IMR-90 (cell line): ENCODE measurements at regions not wholly inside any gene's neighbourhood (a gene's known extent, or its start where the extent isn't known, plus 50 kb on each side); places are given as distances from the start of the nearest gene placed in this dataset.

Experiments used
- ATAC-seq: fragments of 200-7000 bp; cut with Tn5 transposase; 2 replicates; pipeline ENCODE4 v1.9.1; 2020; ENCODE audit warnings: low read depth, mild to moderate bottlenecking, moderate library complexity
- BruUV-seq: library from RNA; stranded (reverse); fragments of 400-500 nt; replicated peaks from 2 replicates; lab custom pipeline; 2021; lab: Mats Ljungman, UMichigan
- CTCF ChIA-PET: fragments of 300-600 bp; formaldehyde crosslinking; extraction: SDS; loops from one replicate; lab custom pipeline; 2021; ENCODE audit warnings: antibody characterized with exemption; lab: Yijun Ruan, JAX
- POLR2A ChIA-PET: fragments of 300-600 bp; sonication (Branson Sonifier 250); formaldehyde crosslinking; loops from one replicate; lab custom pipeline; 2022; ENCODE audit warnings: antibody characterized with exemption; ENCODE audit not compliant: unreplicated experiment; lab: Charles Lee
- DNase-seq: peaks from one replicate; pipeline ENCODE4 v3.0.0; 2013
- H2AFZ ChIP-seq: replicated peaks from 2 replicates; pipeline ENCODE3; 2013; ENCODE audit warnings: low read length, mild to moderate bottlenecking; ENCODE audit not compliant: poor library complexity
- H2AK5ac ChIP-seq: 2 replicates; pipeline ENCODE4 v1.6.1; 2013; ENCODE audit warnings: low read depth, low read length, inconsistent platforms
- H2AK9ac ChIP-seq: replicated peaks from 2 replicates; pipeline ENCODE3; 2013; ENCODE audit warnings: mild to moderate bottlenecking, low read depth, low read length, moderate library complexity; ENCODE audit not compliant: poor library complexity
- H2BK120ac ChIP-seq: 2 replicates; pipeline ENCODE4 v1.6.1; 2013; ENCODE audit warnings: low read depth, low read length, inconsistent platforms
- H2BK15ac ChIP-seq: 3 replicates; pipeline ENCODE4 v1.6.1; 2013; ENCODE audit warnings: low read depth, low read length, inconsistent platforms
- H2BK20ac ChIP-seq: 2 replicates; pipeline ENCODE4 v1.6.1; 2013; ENCODE audit warnings: low read depth, mild to moderate bottlenecking, inconsistent platforms, low read length, moderate library complexity
- H2BK5ac ChIP-seq: 2 replicates; pipeline ENCODE4 v1.6.1; 2013; ENCODE audit warnings: mild to moderate bottlenecking, low read depth, low read length, inconsistent platforms; ENCODE audit not compliant: poor library complexity, severe bottlenecking
- H3K14ac ChIP-seq: replicated peaks from 2 replicates; pipeline ENCODE4 v1.6.1; 2013; ENCODE audit warnings: low read depth, low read length, inconsistent platforms
- H3K18ac ChIP-seq: 2 replicates; pipeline ENCODE4 v1.6.1; 2013; ENCODE audit warnings: low read depth, low read length, control low read depth
- H3K23ac ChIP-seq: 2 replicates; pipeline ENCODE4 v1.6.1; 2013; ENCODE audit warnings: low read depth, low read length, inconsistent platforms
- H3K27ac ChIP-seq: 2 replicates; pipeline ENCODE4 v1.5.1; 2013; ENCODE audit warnings: mild to moderate bottlenecking, control low read depth, low read length; ENCODE audit not compliant: insufficient read depth
- H3K27me3 ChIP-seq: 2 replicates; pipeline ENCODE4 v1.6.1; 2013; ENCODE audit warnings: low read length; ENCODE audit not compliant: control insufficient read depth, insufficient read depth
- H3K36me3 ChIP-seq: 2 replicates; pipeline ENCODE4 v1.6.1; 2013; ENCODE audit warnings: low read length, mixed read lengths; ENCODE audit not compliant: control insufficient read depth, insufficient read depth
- H3K4ac ChIP-seq: 2 replicates; pipeline ENCODE4 v1.6.1; 2013; ENCODE audit warnings: low read depth, low read length, inconsistent platforms
- H3K4me1 ChIP-seq: 2 replicates; pipeline ENCODE4 v1.6.1; 2013; ENCODE audit warnings: low read length, mixed read lengths; ENCODE audit not compliant: control insufficient read depth, insufficient read depth
- H3K4me2 ChIP-seq: 2 replicates; pipeline ENCODE4 v1.6.1; 2013; ENCODE audit warnings: low read depth, mild to moderate bottlenecking, control low read depth, low read length, moderate library complexity
- H3K4me3 ChIP-seq: 2 replicates; pipeline ENCODE4 v1.5.1; 2013; ENCODE audit warnings: low read depth, mild to moderate bottlenecking, control low read depth, low read length, moderate library complexity; ENCODE audit not compliant: insufficient read depth
- H3K56ac ChIP-seq: 2 replicates; pipeline ENCODE4 v1.6.1; 2013; ENCODE audit warnings: low read length, inconsistent platforms; ENCODE audit not compliant: insufficient read depth; ENCODE audit errors: extremely low read depth
- H3K79me1 ChIP-seq, 2 experiments: 2 replicates each; pipeline ENCODE4 v1.6.1; 2013; ENCODE audit warnings: low read length in 2 of 2, inconsistent platforms in 1 of 2, low read depth in 1 of 2
- H3K9ac ChIP-seq: 2 replicates; pipeline ENCODE4 v1.6.1; 2013; ENCODE audit warnings: low read depth, low read length, control low read depth
- H3K9me1 ChIP-seq: 2 replicates; pipeline ENCODE4 v1.6.1; 2013; ENCODE audit warnings: low read length, inconsistent platforms; ENCODE audit not compliant: insufficient read depth
- H3K9me3 ChIP-seq: 2 replicates; pipeline ENCODE4 v1.6.1; 2013; ENCODE audit warnings: low read length; ENCODE audit not compliant: control insufficient read depth, insufficient read depth
- H4K20me1 ChIP-seq: 2 replicates; pipeline ENCODE4 v1.6.1; 2013; ENCODE audit warnings: low read length, inconsistent platforms; ENCODE audit not compliant: insufficient read depth
- H4K5ac ChIP-seq: 2 replicates; pipeline ENCODE4 v1.6.1; 2013; ENCODE audit warnings: mild to moderate bottlenecking, low read depth, low read length, control low read depth
- H4K8ac ChIP-seq, 2 experiments: 2 replicates each; pipeline ENCODE4 v1.6.1; 2013; ENCODE audit warnings: low read depth in 2 of 2, low read length in 2 of 2, control low read depth in 1 of 2, inconsistent platforms in 1 of 2
- H4K91ac ChIP-seq: 2 replicates; pipeline ENCODE4 v1.6.1; 2013; ENCODE audit warnings: low read depth, low read length, inconsistent platforms; ENCODE audit not compliant: insufficient read depth
- BHLHE40 ChIP-seq: fragments of 150-350 bp; IDR thresholded peaks from 2 replicates; pipeline ENCODE4 v1.6.1; 2016; ENCODE audit warnings: mild to moderate bottlenecking, low read depth, low read length
- CEBPB ChIP-seq: IDR thresholded peaks from 2 replicates; pipeline ENCODE4 v1.6.1; 2012; ENCODE audit warnings: low read depth, low read length, improper control_type of control experiment
- CHD1 ChIP-seq: IDR thresholded peaks from 2 replicates; pipeline ENCODE4 v1.6.1; 2012; ENCODE audit warnings: low read depth, low read length, improper control_type of control experiment
- FOS ChIP-seq: fragments of 150-350 bp; IDR thresholded peaks from 2 replicates; pipeline ENCODE4 v1.6.1; 2016; ENCODE audit warnings: low read depth, low read length
- MAFK ChIP-seq: IDR thresholded peaks from 2 replicates; pipeline ENCODE4 v1.6.1; 2012; ENCODE audit warnings: low read depth, low read length, improper control_type of control experiment
- MAZ ChIP-seq: IDR thresholded peaks from 2 replicates; pipeline ENCODE4 v1.6.1; 2012; ENCODE audit warnings: low read depth, mild to moderate bottlenecking, low read length, improper control_type of control experiment, moderate library complexity, borderline replicate concordance
- MXI1 ChIP-seq: IDR thresholded peaks from 2 replicates; pipeline ENCODE4 v1.6.1; 2012; ENCODE audit warnings: low read depth, mild to moderate bottlenecking, low read length, moderate library complexity, borderline replicate concordance
- NFE2L2 ChIP-seq: fragments of 150-350 bp; IDR thresholded peaks from 2 replicates; pipeline ENCODE4 v1.6.1; 2016; ENCODE audit warnings: low read depth, mild to moderate bottlenecking, low read length
- POLR2A ChIP-seq: IDR thresholded peaks from 2 replicates; pipeline ENCODE4 v1.6.1; 2012; ENCODE audit warnings: mild to moderate bottlenecking, low read depth, low read length
- RAD21 ChIP-seq: IDR thresholded peaks from 2 replicates; pipeline ENCODE4 v1.6.1; 2012; ENCODE audit warnings: low read length, improper control_type of control experiment
- RCOR1 ChIP-seq: IDR thresholded peaks from 2 replicates; pipeline ENCODE4 v1.6.1; 2012; ENCODE audit warnings: mild to moderate bottlenecking, low read length, improper control_type of control experiment; ENCODE audit not compliant: insufficient replicate concordance
- RFX5 ChIP-seq: IDR thresholded peaks from 2 replicates; pipeline ENCODE4 v1.8.0; 2012; ENCODE audit warnings: low read depth, mild to moderate bottlenecking, low read length, moderate library complexity
- SMC3 ChIP-seq: fragments of 150-350 bp; IDR thresholded peaks from 2 replicates; pipeline ENCODE4 v1.6.1; 2016; ENCODE audit warnings: low read depth, mild to moderate bottlenecking, antibody characterized with exemption, low read length, moderate library complexity
- WGBS, 2 experiments: methylation state at CpG; one replicate each; pipeline versions ENCODE4 v1.1.5 to v1.1.7; 2013; ENCODE audit warnings: missing lambda C conversion rate in 2 of 2; ENCODE audit not compliant: insufficient read length in 1 of 2; ENCODE audit errors: extremely low coverage in 2 of 2; 5-methylcytosine and 5-hydroxymethylcytosine counted together
- dilution Hi-C: fragments of 300-500 bp; cut with HindIII; formaldehyde crosslinking; loops from one replicate; pipeline ENCODE4 v1.14.3; 2018; ENCODE audit warnings: low sequenced_read_pairs; ENCODE audit not compliant: unreplicated experiment
- in situ Hi-C: fragments of 300-500 bp; cut with MboI; formaldehyde crosslinking; loops from 3 replicates; pipeline ENCODE4 v1.14.3; 2019; ENCODE audit warnings: low sequenced_read_pairs, inconsistent platforms, mixed read lengths
- intact Hi-C: fragments of 100-400 bp; cut with micrococcal nuclease; formaldehyde crosslinking; loops from 2 replicates; pipeline ENCODE4 v1.10.0; 2022
- TF ChIP-seq, protein P1 (sequence below): conservative IDR thresholded peaks from 2 replicates; pipeline ENCODE4 v1.5.1; 2012; ENCODE audit warnings: mild to moderate bottlenecking, low read depth, low read length, improper control_type of control experiment
- TF ChIP-seq, protein P2 (sequence below): fragments of 150-350 bp; IDR thresholded peaks from 2 replicates; pipeline ENCODE4 v1.6.1; 2016; ENCODE audit warnings: low read depth, mild to moderate bottlenecking, low read length, moderate library complexity, borderline replicate concordance
- TF ChIP-seq, protein P3 (sequence below): fragments of 150-350 bp; IDR thresholded peaks from 2 replicates; pipeline ENCODE4 v1.6.1; 2017; ENCODE audit warnings: mild to moderate bottlenecking, antibody characterized with exemption, low read length, low read depth

DNA sequence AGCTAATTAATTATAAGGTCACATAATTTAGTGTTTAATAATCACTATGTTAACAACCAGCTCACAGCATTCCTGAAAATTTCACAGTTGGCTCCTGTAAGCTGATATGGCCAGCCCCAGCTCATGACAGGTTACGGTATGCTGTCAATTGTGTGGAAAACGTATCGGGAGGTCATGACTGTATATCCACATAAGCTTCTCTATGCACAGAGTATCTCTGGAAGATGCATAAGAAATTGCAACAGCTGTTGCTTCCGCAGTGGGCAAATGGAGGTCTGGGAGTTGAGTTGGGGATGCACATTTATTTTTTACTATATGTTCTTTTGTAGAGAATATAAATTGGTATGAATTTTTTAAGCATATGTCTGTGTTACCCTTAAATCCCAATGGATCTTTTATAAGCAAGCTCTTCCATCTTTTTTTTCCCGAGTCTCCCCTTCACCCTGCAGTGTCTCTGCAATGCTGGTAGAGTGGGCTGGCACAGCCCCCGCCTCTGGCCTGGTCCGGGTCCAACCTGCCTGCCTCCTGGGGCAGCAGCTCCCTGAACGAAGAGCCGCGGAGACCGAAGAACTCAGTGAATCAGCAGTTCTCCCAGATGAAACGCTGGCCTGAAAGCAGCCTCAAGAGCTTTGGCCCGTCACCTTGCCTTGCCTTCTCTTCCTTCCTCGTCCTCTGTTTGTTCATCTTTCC is 139.9 kb upstream of the CDYL start:
- Histone ChIP-seq H2AFZ (no peak overlapping the region), H3K14ac (no peak overlapping the region), H3K27me3 (no peaks in the 10 kb centered on the region), H3K4ac (no peak overlapping the region; the same call in 1 of the 2 replicates), H2BK5ac (no peak overlapping the region), H3K36me3 (no peaks in the 10 kb centered on the region), H2BK15ac (no peak overlapping the region), H2AK5ac (no peak overlapping the region), H3K56ac (no peak overlapping the region), H3K23ac (no peak overlapping the region), H3K79me1 (no peaks in the 10 kb centered on the region), H4K91ac (no peak overlapping the region), H4K5ac (no peak overlapping the region), H2BK120ac (no peak overlapping the region), H3K9ac (no peak overlapping the region), H3K4me3 (no peak overlapping the region), H3K4me2 (no peak overlapping the region), H2AK9ac (no peak overlapping the region), H3K4me1 (0 out of 2 replicates have a peak, but pooled peaks cover 1% of the 10 kb centered on the region), H3K27ac (no peak overlapping the region), H3K18ac (no peak overlapping the region), H3K9me3 (peaks cover 4% of the 10 kb centered on the region; the same call in 1 of the 2 replicates), H3K9me1 (no peaks in the 10 kb centered on the region; the same call in none of the 2 replicates), H4K8ac (no peak overlapping the region), H4K20me1 (no peaks in the 10 kb centered on the region), H2BK20ac (no peak overlapping the region)
- CTCF ChIA-PET = no interaction called here
- TF ChIP-seq MXI1 = no peak
- no peak for TF ChIP-seq MAFK
- no peak for TF ChIP-seq RCOR1
- TF ChIP-seq CHD1 = no peak
- TF ChIP-seq MAZ = no peak
- TF ChIP-seq RFX5 = no peak
- no peak for TF ChIP-seq BHLHE40
- TF ChIP-seq, protein P1, sequence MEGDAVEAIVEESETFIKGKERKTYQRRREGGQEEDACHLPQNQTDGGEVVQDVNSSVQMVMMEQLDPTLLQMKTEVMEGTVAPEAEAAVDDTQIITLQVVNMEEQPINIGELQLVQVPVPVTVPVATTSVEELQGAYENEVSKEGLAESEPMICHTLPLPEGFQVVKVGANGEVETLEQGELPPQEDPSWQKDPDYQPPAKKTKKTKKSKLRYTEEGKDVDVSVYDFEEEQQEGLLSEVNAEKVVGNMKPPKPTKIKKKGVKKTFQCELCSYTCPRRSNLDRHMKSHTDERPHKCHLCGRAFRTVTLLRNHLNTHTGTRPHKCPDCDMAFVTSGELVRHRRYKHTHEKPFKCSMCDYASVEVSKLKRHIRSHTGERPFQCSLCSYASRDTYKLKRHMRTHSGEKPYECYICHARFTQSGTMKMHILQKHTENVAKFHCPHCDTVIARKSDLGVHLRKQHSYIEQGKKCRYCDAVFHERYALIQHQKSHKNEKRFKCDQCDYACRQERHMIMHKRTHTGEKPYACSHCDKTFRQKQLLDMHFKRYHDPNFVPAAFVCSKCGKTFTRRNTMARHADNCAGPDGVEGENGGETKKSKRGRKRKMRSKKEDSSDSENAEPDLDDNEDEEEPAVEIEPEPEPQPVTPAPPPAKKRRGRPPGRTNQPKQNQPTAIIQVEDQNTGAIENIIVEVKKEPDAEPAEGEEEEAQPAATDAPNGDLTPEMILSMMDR = no peak
- no peak for TF ChIP-seq NFE2L2
- TF ChIP-seq RAD21 = no peak
- TF ChIP-seq, protein P2, sequence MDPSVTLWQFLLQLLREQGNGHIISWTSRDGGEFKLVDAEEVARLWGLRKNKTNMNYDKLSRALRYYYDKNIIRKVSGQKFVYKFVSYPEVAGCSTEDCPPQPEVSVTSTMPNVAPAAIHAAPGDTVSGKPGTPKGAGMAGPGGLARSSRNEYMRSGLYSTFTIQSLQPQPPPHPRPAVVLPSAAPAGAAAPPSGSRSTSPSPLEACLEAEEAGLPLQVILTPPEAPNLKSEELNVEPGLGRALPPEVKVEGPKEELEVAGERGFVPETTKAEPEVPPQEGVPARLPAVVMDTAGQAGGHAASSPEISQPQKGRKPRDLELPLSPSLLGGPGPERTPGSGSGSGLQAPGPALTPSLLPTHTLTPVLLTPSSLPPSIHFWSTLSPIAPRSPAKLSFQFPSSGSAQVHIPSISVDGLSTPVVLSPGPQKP = no peak
- no peak for TF ChIP-seq CEBPB
- TF ChIP-seq FOS = no peak
- TF ChIP-seq, protein P3, sequence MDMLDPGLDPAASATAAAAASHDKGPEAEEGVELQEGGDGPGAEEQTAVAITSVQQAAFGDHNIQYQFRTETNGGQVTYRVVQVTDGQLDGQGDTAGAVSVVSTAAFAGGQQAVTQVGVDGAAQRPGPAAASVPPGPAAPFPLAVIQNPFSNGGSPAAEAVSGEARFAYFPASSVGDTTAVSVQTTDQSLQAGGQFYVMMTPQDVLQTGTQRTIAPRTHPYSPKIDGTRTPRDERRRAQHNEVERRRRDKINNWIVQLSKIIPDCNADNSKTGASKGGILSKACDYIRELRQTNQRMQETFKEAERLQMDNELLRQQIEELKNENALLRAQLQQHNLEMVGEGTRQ = no peak
- no peak for TF ChIP-seq POLR2A
- TF ChIP-seq SMC3 = no peak
- in situ Hi-C loops = no loop called here
- 94% methylated on average over 7 of the region's 14 CpGs; no CpG with 5 or more reads in 1 of the 2 experiments for WGBS, 2 experiments
- intact Hi-C loops = no loop called here
- dilution Hi-C loops = no loop called here
- no TSS peak for BruUV-seq
- DNase-seq (no peak), ATAC-seq (no peak)
- POLR2A ChIA-PET = no interaction called here
